GM18907 (cell line): ENCODE measurements at regions not wholly inside any gene's neighbourhood (a gene's known extent, or its start where the extent isn't known, plus 50 kb on each side); places are given as distances from the start of the nearest gene placed in this dataset.
A peak's percentile ranks its signal among the peaks of the same experiment; 100 is the strongest.
"Not testable (repeated sequence)": the region's sequence is repeated elsewhere in the genome, so short reads cannot be mapped to it uniquely, and the experiment has no call there.

Experiments
- ATAC-seq: cut with Tn5 transposase; IDR thresholded peaks from one replicate; pipeline ENCODE4 v1.9.1; 2021; ENCODE audit warnings: mild to moderate bottlenecking, moderate library complexity; ENCODE audit not compliant: unreplicated experiment

GRCh38 chrX:16067886-16068515, 55.4 kb upstream of the GRPR start:
- ATAC-seq = peak; percentile 77

- no peak for ATAC-seq
These were observed 59.4 kb upstream of the GRPR start for GRCh38 chrX:16063921-16064320.

- no peak for ATAC-seq
These were observed 60.2 kb upstream of the GRPR start for GRCh38 chrX:16063141-16063540.

- ATAC-seq = no peak
These were observed 62.1 kb upstream of the GRPR start for GRCh38 chrX:16061296-16061695.

GRCh38 chrX:16060252-16060651, 63.1 kb upstream of the GRPR start:
- ATAC-seq = no peak

GRCh38 chrX:16049126-16049525, 74.2 kb upstream of the GRPR start:
- ATAC-seq = not testable (repeated sequence)

GRCh38 chrX:16042980-16043379, 80.4 kb upstream of the GRPR start:
- ATAC-seq = no peak

GRCh38 chrX:16039834-16040233, 83.5 kb upstream of the GRPR start:
- peak; percentile 58 for ATAC-seq

GRCh38 chrX:16039363-16039762, 84.0 kb upstream of the GRPR start:
- peak; percentile 45 for ATAC-seq

- ATAC-seq = no peak
These were observed 90.0 kb upstream of the GRPR start for GRCh38 chrX:16033331-16033730.

- ATAC-seq = no peak
These were observed 94.8 kb upstream of the GRPR start for GRCh38 chrX:16028576-16028975.

GRCh38 chrX:16023790-16024734, 99.3 kb upstream of the GRPR start:
- peak; percentile 98 for ATAC-seq

GRCh38 chrX:16022580-16023200, 100.7 kb upstream of the GRPR start:
- ATAC-seq = no peak

GRCh38 chrX:16018291-16018690, 105.1 kb upstream of the GRPR start:
- no peak for ATAC-seq

GRCh38 chrX:16014171-16014570, 109.2 kb upstream of the GRPR start:
- no peak for ATAC-seq

- no peak for ATAC-seq
These were observed 111.1 kb upstream of the GRPR start for GRCh38 chrX:16012250-16012649.

GRCh38 chrX:16005917-16006316, 117.4 kb upstream of the GRPR start:
- no peak for ATAC-seq

- ATAC-seq = no peak
These were observed 121.2 kb upstream of the GRPR start for GRCh38 chrX:16002185-16002584.

GRCh38 chrX:15998350-15998749, 125.0 kb upstream of the GRPR start:
- no peak for ATAC-seq

GRCh38 chrX:15989716-15990115, 133.6 kb upstream of the GRPR start:
- ATAC-seq = no peak

- no peak for ATAC-seq
These were observed 134.3 kb upstream of the AP1S2 start for GRCh38 chrX:15988661-15989603.
